Astrocyte (in vitro differentiated cells and primary cell): ENCODE measurements at regions not wholly inside any gene's neighbourhood (a gene's known extent, or its start where the extent isn't known, plus 50 kb on each side); places are given as distances from the start of the nearest gene placed in this dataset.

Experiments
- DNase-seq: peaks from one replicate; pipeline ENCODE4 v3.0.0-alpha.2; 2010; ENCODE audit warnings: low read depth
- FAIRE-seq: peaks from 2 replicates; lab custom pipeline; 2011; peaks lifted over from hg19 to GRCh38; lab: Jason Lieb, UNC
- H2AFZ ChIP-seq: 2 replicates; pipeline ENCODE4 v1.6.0; 2012; ENCODE audit warnings: low read depth, low read length, inconsistent platforms
- H3K27ac ChIP-seq: 2 replicates; pipeline ENCODE4 v1.5.1; 2011; ENCODE audit warnings: low read depth, low read length, inconsistent platforms
- H3K27me3 ChIP-seq: 2 replicates; pipeline ENCODE4 v1.6.0; 2011; ENCODE audit warnings: low read length, inconsistent platforms; ENCODE audit not compliant: insufficient read depth
- H3K36me3 ChIP-seq: 2 replicates; pipeline ENCODE4 v1.5.1; 2011; ENCODE audit warnings: low read length, inconsistent platforms; ENCODE audit not compliant: insufficient read depth
- H3K4me1 ChIP-seq: 2 replicates; pipeline ENCODE4 v1.5.1; 2011; ENCODE audit warnings: low read length, inconsistent platforms; ENCODE audit not compliant: insufficient read depth
- H3K4me2 ChIP-seq: 2 replicates; pipeline ENCODE4 v1.6.0; 2012; ENCODE audit warnings: low read length, inconsistent platforms
- H3K4me3 ChIP-seq: 2 replicates; pipeline ENCODE4 v1.5.1; 2011; ENCODE audit warnings: low read depth, mild to moderate bottlenecking, low read length, inconsistent platforms; ENCODE audit not compliant: insufficient read depth
- H3K79me2 ChIP-seq: 2 replicates; pipeline ENCODE4 v1.6.0; 2012; ENCODE audit warnings: mild to moderate bottlenecking, low read length, inconsistent platforms; ENCODE audit not compliant: insufficient read depth
- H3K9ac ChIP-seq: 2 replicates; pipeline ENCODE4 v1.6.0; 2012; ENCODE audit warnings: mild to moderate bottlenecking, low read length, inconsistent platforms
- H3K9me3 ChIP-seq: 2 replicates; pipeline ENCODE4 v1.5.1; 2012; ENCODE audit warnings: low read depth, mild to moderate bottlenecking, low read length, inconsistent platforms; ENCODE audit not compliant: insufficient read depth
- H4K20me1 ChIP-seq: 2 replicates; pipeline ENCODE4 v1.6.0; 2012; ENCODE audit warnings: low read length, inconsistent platforms; ENCODE audit not compliant: insufficient read depth
- H3K27ac Mint-ChIP-seq: one replicate; pipeline ENCODE4 v1.8.0; 2021; ENCODE audit warnings: mild to moderate bottlenecking, mixed read lengths; ENCODE audit not compliant: unreplicated experiment
- H3K27me3 Mint-ChIP-seq: one replicate; pipeline ENCODE4 v1.8.0; 2021; ENCODE audit warnings: low read depth, mixed read lengths; ENCODE audit not compliant: unreplicated experiment
- H3K36me3 Mint-ChIP-seq: one replicate; pipeline ENCODE4 v1.8.0; 2021; ENCODE audit warnings: low read depth, mixed read lengths; ENCODE audit not compliant: unreplicated experiment
- H3K4me1 Mint-ChIP-seq: one replicate; pipeline ENCODE4 v1.8.0; 2021; ENCODE audit warnings: low read depth, mixed read lengths; ENCODE audit not compliant: unreplicated experiment
- H3K4me3 Mint-ChIP-seq: one replicate; pipeline ENCODE4 v1.8.0; 2021; ENCODE audit warnings: mild to moderate bottlenecking, moderate library complexity, mixed read lengths; ENCODE audit not compliant: unreplicated experiment
- H3K9me3 Mint-ChIP-seq: one replicate; pipeline ENCODE4 v1.8.0; 2021; ENCODE audit warnings: mild to moderate bottlenecking, mixed read lengths; ENCODE audit not compliant: unreplicated experiment
- EZH2 ChIP-seq: IDR thresholded peaks from 2 replicates; pipeline ENCODE4 v1.6.1; 2012; ENCODE audit warnings: mild to moderate bottlenecking, low read length, inconsistent platforms; ENCODE audit not compliant: insufficient read depth
- TF ChIP-seq, protein P1 (sequence below): IDR thresholded peaks from 2 replicates; pipeline ENCODE4 v1.5.1; 2011; ENCODE audit warnings: low read depth, mild to moderate bottlenecking, inconsistent platforms, low read length, moderate library complexity; ENCODE audit not compliant: insufficient read depth

DNA sequence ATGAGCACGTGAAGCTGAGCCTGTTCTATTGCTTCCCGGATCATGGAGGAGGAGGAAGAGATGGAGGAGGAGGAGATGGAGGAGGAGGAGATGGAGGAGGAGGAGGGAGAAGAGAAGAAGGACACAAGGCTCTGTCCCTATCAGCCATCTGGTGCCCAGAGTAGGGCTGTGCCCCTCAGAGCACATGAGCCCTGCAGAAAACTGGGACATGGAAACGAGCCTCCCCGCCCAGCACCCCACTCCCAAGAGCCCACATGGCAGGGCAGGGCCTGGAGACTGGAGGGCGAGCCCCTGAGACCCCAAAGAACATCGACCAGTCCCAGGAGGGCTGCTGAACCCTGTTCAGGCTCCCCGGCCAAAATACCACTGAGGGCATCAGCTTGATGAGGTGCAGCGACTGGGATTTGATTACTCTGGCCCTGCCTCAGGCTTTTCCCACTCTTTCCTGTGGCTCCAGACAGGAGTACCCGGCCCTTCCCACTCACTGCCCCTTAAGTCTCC is 285.6 kb downstream of the UACA start:
- Histone ChIP-seq H2AFZ (no peak overlapping the region), H4K20me1 (no peaks in the 10 kb centered on the region), H3K36me3 (no peaks in the 10 kb centered on the region), H3K27ac (no peak overlapping the region), H3K9ac (no peak overlapping the region), H3K4me3 (no peak overlapping the region), H3K79me2 (no peaks in the 10 kb centered on the region), H3K27me3 (peaks cover 28% of the 10 kb centered on the region), H3K4me1 (peaks cover 27% of the 10 kb centered on the region), H3K4me2 (no peak overlapping the region), H3K9me3 (no peaks in the 10 kb centered on the region)
- Mint-ChIP-seq H3K36me3 (peaks cover 3% of the 10 kb centered on the region), H3K9me3 (peaks cover 13% of the 10 kb centered on the region), H3K4me3 (no peak overlapping the region), H3K27ac (no peak overlapping the region), H3K4me1 (peaks cover 4% of the 10 kb centered on the region), H3K27me3 (peaks cover 68% of the 10 kb centered on the region)
- TF ChIP-seq, protein P1, sequence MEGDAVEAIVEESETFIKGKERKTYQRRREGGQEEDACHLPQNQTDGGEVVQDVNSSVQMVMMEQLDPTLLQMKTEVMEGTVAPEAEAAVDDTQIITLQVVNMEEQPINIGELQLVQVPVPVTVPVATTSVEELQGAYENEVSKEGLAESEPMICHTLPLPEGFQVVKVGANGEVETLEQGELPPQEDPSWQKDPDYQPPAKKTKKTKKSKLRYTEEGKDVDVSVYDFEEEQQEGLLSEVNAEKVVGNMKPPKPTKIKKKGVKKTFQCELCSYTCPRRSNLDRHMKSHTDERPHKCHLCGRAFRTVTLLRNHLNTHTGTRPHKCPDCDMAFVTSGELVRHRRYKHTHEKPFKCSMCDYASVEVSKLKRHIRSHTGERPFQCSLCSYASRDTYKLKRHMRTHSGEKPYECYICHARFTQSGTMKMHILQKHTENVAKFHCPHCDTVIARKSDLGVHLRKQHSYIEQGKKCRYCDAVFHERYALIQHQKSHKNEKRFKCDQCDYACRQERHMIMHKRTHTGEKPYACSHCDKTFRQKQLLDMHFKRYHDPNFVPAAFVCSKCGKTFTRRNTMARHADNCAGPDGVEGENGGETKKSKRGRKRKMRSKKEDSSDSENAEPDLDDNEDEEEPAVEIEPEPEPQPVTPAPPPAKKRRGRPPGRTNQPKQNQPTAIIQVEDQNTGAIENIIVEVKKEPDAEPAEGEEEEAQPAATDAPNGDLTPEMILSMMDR = no peak
- no peak for TF ChIP-seq EZH2
- no peak for FAIRE-seq
- no peak for DNase-seq

DNA sequence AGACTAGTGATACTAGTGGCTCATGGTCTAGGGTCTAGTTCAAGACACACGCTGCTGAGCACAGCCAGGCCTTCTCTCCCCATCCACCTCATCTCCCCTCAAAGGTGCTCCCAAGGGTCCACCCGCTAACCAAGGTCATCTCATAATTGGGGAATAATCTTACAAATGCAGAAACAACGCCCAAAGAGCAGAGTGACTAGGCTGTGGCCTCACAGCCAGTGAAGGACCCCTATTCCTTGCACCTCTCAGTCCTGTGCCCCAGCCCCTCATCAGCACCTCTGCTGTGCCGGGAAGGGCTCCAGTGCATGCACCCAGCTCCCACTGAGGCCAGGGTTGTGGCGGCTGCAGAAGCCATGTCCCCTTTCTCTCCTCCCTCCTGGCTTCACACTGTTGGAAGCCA is 286.9 kb downstream of the UACA start:
- Histone ChIP-seq H3K36me3 (no peaks in the 10 kb centered on the region), H3K4me2 (no peak overlapping the region), H3K4me1 (peaks cover 27% of the 10 kb centered on the region), H3K79me2 (no peaks in the 10 kb centered on the region), H3K27me3 (peaks cover 23% of the 10 kb centered on the region), H3K4me3 (no peak overlapping the region), H3K27ac (no peak overlapping the region), H3K9ac (no peak overlapping the region), H3K9me3 (no peaks in the 10 kb centered on the region), H4K20me1 (no peaks in the 10 kb centered on the region), H2AFZ (no peak overlapping the region)
- Mint-ChIP-seq H3K9me3 (peaks cover 10% of the 10 kb centered on the region), H3K4me3 (no peak overlapping the region), H3K27me3 (peaks cover 68% of the 10 kb centered on the region), H3K27ac (no peak overlapping the region), H3K36me3 (no peaks in the 10 kb centered on the region), H3K4me1 (peaks cover 4% of the 10 kb centered on the region)
- no peak for FAIRE-seq
- TF ChIP-seq, protein P1 = no peak
- no peak for TF ChIP-seq EZH2
- no peak for DNase-seq

DNA sequence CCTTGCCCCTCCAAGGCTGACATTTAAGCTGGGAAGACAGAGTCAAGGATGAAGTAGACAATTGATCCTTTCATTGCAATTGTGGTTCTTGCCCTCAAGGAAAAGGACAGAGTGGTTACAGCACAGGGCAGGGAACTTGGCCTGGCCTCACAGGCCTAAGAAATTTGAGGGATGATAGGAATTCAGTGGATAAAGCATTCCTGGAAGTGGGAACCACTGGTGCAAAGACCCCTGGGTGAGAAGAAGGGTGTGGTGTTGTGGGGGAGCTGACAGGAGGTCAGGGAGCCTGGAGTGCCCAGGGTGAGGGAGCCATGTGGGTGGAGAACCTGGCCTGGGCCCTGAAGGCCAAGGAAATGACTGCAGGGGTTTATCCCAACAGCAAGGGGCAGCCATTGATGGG is 287.4 kb downstream of the UACA start:
- Histone ChIP-seq H3K36me3 (no peaks in the 10 kb centered on the region), H3K4me1 (peaks cover 27% of the 10 kb centered on the region), H3K27ac (peak overlapping the region; percentile 79), H3K4me2 (peak overlapping the region; percentile 86), H3K79me2 (no peaks in the 10 kb centered on the region), H3K4me3 (no peak overlapping the region), H3K9ac (no peak overlapping the region), H3K27me3 (peaks cover 23% of the 10 kb centered on the region), H2AFZ (no peak overlapping the region), H3K9me3 (no peaks in the 10 kb centered on the region), H4K20me1 (no peaks in the 10 kb centered on the region)
- peaks cover 10% of the 10 kb centered on the region for H3K9me3 Mint-ChIP-seq
- no peak overlapping the region for H3K4me3 Mint-ChIP-seq
- no peaks in the 10 kb centered on the region for H3K36me3 Mint-ChIP-seq
- DNase-seq (no peak), FAIRE-seq (no peak)
- peaks cover 4% of the 10 kb centered on the region for H3K4me1 Mint-ChIP-seq
- H3K27me3 Mint-ChIP-seq = peaks cover 73% of the 10 kb centered on the region
- H3K27ac Mint-ChIP-seq = no peak overlapping the region
- no peak for TF ChIP-seq EZH2
- TF ChIP-seq, protein P1 = no peak
